H1 (cell line): ENCODE measurements at regions not wholly inside any gene's neighbourhood (a gene's known extent, or its start where the extent isn't known, plus 50 kb on each side); places are given as distances from the start of the nearest gene placed in this dataset.

Experiments used
- CHD2 ChIP-seq: IDR thresholded peaks from 2 replicates; pipeline ENCODE4 v1.6.1; 2012; ENCODE audit warnings: low read length, improper control_type of control experiment
- EP300 ChIP-seq, 2 experiments: IDR thresholded peaks; 1 replicate in 1 of 2; 2 replicates in 1 of 2; pipeline ENCODE4 v1.6.1; 2011 to 2012; ENCODE audit warnings: low read depth in 2 of 2, low read length in 2 of 2, mild to moderate bottlenecking in 2 of 2, borderline replicate concordance in 1 of 2, inconsistent platforms in 1 of 2, moderate library complexity in 1 of 2
- EZH2 ChIP-seq: fragments of 200-600 bp; sonication (generic); IDR thresholded peaks from 2 replicates; pipeline ENCODE4 v1.7.1; 2012; ENCODE audit warnings: low read depth, mild to moderate bottlenecking, moderate library complexity, low read length, inconsistent platforms; ENCODE audit not compliant: severe bottlenecking
- RNF2 ChIP-seq: fragments of 200-900, 300-1000 bp; sonication (generic); IDR thresholded peaks from 2 replicates; pipeline ENCODE4 v1.7.1; 2016; ENCODE audit warnings: borderline replicate concordance, low read depth, mild to moderate bottlenecking, antibody characterized with exemption, low read length; ENCODE audit not compliant: poor library complexity, severe bottlenecking; ENCODE audit errors: missing control alignments
- SIN3A ChIP-seq, 2 experiments: IDR thresholded peaks in 1 of 2; conservative IDR thresholded peaks in 1 of 2; 2 replicates each; pipeline ENCODE4 v1.6.1; 2011 to 2012; ENCODE audit warnings: low read length in 2 of 2, improper control_type of control experiment in 1 of 2, low read depth in 1 of 2, mild to moderate bottlenecking in 1 of 2
- SP1 ChIP-seq: IDR thresholded peaks from 2 replicates; pipeline ENCODE4 v1.6.1; 2011; ENCODE audit warnings: low read depth, low read length
- TF ChIP-seq, protein P1 (sequence below), 3 experiments: IDR thresholded peaks; 1 replicate in 2 of 3; 2 replicates in 1 of 3; pipeline versions ENCODE4 v1.5.1 to v1.6.1; 2011; ENCODE audit warnings: low read length in 3 of 3, mild to moderate bottlenecking in 3 of 3, inconsistent platforms in 2 of 3, low read depth in 1 of 3, moderate library complexity in 1 of 3; ENCODE audit not compliant: insufficient read depth in 1 of 3; ENCODE audit errors: control extremely low read depth in 1 of 3
- TF ChIP-seq, protein P2 (sequence below): fragments of 300-600 bp; sonication (generic); IDR thresholded peaks from 2 replicates; pipeline ENCODE4 v1.7.1; 2012; ENCODE audit warnings: low read length, moderate library complexity, mild to moderate bottlenecking, inconsistent platforms; ENCODE audit not compliant: insufficient replicate concordance

DNA sequence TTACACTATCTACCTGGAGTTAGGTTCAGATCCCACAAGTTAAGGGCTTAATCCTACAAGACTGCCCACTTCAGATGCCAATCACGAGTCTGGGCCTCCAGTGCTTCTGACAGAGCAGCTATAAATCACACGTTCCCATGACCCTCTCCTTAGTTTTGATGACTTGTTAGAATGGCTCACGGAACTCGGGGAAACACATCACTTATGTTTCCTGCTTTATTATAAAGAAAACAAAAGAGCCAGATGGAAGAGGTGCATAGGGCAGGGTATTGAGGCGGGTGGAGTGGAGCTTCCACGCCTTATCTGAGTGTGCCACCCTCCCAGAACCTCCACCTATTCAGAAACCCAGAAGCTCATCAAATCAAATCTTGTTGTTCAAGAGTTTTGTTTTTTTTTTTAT is 170.8 kb downstream of the MOBP start:
- TF ChIP-seq EZH2: no peak
- no peak for TF ChIP-seq EP300 (IDR thresholded peaks at IDR 0.05; ENCODE audit: borderline replicate concordance in 1 of 2, low read depth in 2 of 2, low read length in 2 of 2)
- TF ChIP-seq, protein P1, sequence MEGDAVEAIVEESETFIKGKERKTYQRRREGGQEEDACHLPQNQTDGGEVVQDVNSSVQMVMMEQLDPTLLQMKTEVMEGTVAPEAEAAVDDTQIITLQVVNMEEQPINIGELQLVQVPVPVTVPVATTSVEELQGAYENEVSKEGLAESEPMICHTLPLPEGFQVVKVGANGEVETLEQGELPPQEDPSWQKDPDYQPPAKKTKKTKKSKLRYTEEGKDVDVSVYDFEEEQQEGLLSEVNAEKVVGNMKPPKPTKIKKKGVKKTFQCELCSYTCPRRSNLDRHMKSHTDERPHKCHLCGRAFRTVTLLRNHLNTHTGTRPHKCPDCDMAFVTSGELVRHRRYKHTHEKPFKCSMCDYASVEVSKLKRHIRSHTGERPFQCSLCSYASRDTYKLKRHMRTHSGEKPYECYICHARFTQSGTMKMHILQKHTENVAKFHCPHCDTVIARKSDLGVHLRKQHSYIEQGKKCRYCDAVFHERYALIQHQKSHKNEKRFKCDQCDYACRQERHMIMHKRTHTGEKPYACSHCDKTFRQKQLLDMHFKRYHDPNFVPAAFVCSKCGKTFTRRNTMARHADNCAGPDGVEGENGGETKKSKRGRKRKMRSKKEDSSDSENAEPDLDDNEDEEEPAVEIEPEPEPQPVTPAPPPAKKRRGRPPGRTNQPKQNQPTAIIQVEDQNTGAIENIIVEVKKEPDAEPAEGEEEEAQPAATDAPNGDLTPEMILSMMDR (IDR thresholded peaks at IDR 0.05; ENCODE audit: control extremely low read depth in 1 of 3, insufficient read depth in 1 of 3, low read depth in 1 of 3, low read length in 3 of 3): no peak
- no peak for TF ChIP-seq CHD2
- TF ChIP-seq SIN3A (conservative IDR thresholded peaks at IDR 0.05 in 1 of 2, IDR thresholded peaks at IDR 0.05 in 1 of 2; ENCODE audit: low read depth in 1 of 2, low read length in 2 of 2): no peak
- no peak for TF ChIP-seq RNF2
- TF ChIP-seq, protein P2, sequence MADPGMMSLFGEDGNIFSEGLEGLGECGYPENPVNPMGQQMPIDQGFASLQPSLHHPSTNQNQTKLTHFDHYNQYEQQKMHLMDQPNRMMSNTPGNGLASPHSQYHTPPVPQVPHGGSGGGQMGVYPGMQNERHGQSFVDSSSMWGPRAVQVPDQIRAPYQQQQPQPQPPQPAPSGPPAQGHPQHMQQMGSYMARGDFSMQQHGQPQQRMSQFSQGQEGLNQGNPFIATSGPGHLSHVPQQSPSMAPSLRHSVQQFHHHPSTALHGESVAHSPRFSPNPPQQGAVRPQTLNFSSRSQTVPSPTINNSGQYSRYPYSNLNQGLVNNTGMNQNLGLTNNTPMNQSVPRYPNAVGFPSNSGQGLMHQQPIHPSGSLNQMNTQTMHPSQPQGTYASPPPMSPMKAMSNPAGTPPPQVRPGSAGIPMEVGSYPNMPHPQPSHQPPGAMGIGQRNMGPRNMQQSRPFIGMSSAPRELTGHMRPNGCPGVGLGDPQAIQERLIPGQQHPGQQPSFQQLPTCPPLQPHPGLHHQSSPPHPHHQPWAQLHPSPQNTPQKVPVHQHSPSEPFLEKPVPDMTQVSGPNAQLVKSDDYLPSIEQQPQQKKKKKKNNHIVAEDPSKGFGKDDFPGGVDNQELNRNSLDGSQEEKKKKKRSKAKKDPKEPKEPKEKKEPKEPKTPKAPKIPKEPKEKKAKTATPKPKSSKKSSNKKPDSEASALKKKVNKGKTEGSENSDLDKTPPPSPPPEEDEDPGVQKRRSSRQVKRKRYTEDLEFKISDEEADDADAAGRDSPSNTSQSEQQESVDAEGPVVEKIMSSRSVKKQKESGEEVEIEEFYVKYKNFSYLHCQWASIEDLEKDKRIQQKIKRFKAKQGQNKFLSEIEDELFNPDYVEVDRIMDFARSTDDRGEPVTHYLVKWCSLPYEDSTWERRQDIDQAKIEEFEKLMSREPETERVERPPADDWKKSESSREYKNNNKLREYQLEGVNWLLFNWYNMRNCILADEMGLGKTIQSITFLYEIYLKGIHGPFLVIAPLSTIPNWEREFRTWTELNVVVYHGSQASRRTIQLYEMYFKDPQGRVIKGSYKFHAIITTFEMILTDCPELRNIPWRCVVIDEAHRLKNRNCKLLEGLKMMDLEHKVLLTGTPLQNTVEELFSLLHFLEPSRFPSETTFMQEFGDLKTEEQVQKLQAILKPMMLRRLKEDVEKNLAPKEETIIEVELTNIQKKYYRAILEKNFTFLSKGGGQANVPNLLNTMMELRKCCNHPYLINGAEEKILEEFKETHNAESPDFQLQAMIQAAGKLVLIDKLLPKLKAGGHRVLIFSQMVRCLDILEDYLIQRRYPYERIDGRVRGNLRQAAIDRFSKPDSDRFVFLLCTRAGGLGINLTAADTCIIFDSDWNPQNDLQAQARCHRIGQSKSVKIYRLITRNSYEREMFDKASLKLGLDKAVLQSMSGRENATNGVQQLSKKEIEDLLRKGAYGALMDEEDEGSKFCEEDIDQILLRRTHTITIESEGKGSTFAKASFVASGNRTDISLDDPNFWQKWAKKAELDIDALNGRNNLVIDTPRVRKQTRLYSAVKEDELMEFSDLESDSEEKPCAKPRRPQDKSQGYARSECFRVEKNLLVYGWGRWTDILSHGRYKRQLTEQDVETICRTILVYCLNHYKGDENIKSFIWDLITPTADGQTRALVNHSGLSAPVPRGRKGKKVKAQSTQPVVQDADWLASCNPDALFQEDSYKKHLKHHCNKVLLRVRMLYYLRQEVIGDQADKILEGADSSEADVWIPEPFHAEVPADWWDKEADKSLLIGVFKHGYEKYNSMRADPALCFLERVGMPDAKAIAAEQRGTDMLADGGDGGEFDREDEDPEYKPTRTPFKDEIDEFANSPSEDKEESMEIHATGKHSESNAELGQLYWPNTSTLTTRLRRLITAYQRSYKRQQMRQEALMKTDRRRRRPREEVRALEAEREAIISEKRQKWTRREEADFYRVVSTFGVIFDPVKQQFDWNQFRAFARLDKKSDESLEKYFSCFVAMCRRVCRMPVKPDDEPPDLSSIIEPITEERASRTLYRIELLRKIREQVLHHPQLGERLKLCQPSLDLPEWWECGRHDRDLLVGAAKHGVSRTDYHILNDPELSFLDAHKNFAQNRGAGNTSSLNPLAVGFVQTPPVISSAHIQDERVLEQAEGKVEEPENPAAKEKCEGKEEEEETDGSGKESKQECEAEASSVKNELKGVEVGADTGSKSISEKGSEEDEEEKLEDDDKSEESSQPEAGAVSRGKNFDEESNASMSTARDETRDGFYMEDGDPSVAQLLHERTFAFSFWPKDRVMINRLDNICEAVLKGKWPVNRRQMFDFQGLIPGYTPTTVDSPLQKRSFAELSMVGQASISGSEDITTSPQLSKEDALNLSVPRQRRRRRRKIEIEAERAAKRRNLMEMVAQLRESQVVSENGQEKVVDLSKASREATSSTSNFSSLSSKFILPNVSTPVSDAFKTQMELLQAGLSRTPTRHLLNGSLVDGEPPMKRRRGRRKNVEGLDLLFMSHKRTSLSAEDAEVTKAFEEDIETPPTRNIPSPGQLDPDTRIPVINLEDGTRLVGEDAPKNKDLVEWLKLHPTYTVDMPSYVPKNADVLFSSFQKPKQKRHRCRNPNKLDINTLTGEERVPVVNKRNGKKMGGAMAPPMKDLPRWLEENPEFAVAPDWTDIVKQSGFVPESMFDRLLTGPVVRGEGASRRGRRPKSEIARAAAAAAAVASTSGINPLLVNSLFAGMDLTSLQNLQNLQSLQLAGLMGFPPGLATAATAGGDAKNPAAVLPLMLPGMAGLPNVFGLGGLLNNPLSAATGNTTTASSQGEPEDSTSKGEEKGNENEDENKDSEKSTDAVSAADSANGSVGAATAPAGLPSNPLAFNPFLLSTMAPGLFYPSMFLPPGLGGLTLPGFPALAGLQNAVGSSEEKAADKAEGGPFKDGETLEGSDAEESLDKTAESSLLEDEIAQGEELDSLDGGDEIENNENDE: no peak
- no peak for TF ChIP-seq SP1
